ENCODE measurements at regions not wholly inside any gene's neighbourhood (a gene's known extent, or its start where the extent isn't known, plus 50 kb on each side); places are given as distances from the start of the nearest gene placed in this dataset.

DNA sequence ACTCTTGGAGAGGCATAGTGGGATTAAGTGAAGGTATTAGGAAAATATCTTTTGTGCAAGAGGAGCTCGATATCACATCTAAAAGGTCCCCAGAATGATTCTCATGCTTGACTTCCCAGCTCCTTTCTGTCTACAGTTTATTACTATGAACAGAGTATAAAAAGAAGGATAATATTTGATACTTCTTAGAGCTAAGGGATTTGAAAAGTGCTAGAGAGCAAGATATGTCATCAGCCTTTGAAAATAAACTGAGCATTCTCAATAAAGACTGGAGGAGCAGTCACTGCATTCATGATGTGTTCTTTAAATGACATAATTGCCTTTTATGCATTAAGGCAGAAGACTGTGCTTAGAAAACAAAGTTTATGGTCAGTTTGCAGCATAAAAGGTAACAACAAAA lies 543.2 kb upstream of the NRXN1 start:
- no peak for DNase-seq

DNA sequence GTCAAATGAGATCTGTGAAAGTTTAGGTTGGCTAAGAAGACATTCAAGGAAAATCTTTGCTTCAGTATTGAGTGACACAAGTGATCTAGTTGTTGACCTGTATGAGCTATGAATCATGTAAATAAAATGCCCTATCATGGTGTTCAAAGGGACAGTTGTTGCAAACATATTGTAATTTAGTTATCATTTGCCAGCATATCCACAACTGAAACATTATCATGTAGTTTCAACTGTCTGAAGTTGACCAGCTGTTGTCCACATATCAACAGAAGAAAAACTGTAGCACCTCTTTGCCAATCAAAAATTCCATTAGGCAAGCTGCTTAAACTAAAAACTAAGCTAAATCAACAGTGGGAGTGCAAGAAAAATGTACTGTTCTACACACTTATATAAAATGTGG lies 527.1 kb upstream of the NRXN1 start:
- no peak for DNase-seq

DNA sequence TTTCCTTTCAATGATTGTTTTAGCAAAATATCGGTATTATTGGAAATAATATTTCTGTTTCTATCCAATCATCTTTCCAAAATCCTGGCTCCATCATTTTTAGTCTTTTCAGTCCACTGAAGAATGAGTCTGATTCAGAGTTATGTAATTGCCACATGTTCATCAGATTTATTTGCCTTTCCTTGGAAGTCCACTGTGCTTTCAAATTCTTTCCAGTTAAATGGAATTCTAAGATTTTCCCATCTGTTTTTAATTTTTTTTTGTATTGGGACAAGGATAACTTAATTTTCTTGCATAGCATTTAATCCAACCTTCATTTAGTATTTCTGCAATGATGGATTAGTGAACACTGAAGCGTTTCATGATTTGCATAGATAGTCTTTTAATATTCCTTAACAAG lies 521.5 kb upstream of the NRXN1 start:
- no peak for DNase-seq

DNA sequence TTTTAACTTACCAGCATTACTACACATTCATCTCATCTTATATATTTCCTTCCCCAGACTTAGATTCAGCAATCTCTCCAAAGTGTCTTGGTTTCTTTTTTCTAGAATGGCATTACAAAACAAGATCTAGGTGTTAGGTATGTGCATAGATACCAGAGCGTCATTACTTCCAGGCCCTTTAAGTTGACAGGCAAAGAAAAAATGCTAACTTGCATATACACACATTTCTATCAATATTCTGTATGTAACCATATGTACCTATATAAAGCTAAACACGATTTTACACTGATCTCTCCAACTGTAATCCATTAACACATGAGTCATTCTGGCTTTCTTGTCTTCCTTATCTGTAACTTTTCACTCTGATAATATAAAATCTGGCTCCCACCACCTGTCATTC lies 503.8 kb upstream of the NRXN1 start:
- DNase-seq, result no peak

DNA sequence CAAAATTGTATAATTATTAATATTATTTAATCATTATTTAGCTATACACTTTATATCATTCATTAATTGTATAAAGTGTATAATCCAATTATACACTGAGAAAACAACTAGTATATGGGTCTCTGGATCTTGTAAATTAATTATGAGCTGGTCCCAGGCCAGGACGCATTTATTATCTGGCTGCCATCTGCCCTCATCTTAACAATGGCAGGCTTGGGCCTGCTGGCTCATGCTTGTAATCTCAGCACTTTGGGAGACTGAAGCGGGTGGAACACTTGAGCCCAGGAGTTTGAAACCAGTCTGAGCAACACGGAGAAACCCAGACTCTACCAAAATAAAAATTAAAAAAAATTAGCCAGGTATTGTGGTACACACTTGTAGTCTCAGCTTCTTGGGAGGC lies 502.2 kb upstream of the NRXN1 start:
- DNase-seq, result no peak

DNA sequence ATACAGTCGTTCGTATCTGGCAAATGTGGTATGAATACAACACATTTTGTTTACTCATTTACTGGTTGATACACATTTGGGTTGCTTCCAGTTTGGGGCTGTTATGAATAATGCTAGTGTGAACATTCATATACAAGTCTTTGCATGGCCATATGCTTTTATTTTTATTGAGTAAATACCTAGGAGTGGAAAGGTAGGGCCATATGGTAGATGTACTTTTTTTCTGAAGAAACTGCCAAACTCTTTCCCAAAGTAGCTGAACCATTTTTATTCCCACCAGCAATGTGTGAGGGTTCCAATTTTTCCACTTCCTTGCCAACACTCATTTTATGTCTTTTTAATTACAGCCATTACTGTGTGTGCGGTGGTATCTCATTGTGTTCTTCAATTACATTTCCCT lies 496.2 kb upstream of the NRXN1 start:
- DNase-seq, result no peak

DNA sequence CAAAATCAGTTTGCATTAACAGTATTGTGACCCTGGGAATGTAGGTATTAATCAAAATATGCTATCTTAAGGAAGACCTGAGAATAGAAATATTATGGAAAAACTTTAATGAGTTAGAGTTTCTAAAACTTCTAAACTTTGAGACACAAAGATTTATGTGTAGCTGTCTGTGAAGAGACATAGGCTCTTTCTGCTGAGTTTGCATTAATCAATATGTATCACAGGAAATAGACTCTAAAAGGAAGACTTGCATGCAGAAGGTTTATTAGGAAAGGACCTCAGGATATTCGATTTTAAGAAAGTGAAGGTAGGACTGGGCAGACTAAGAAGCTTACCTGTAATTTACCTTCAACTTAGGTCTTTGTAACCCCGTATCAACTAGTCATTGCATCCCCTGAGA lies 494.8 kb upstream of the NRXN1 start:
- no peak for DNase-seq

DNA sequence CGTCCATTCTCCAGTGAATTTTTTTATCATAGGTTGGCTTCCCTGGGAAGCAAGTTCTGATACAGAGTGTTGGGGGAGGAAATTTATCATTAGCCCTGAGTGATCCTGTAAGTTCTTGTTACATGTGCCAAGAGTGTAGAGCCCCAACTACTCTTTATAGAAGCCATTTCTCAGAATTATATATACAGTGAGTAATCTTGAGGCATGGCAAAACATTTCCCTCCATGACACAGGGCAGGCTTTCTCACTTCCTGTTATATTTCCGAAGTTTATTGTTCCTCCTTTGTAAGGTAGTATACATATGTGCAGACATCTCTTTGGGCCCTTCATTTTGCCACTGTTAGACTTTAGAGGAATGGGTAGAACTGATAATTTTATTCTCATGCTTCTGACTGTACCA lies 484.7 kb upstream of the NRXN1 start:
- DNase-seq, result no peak

DNA sequence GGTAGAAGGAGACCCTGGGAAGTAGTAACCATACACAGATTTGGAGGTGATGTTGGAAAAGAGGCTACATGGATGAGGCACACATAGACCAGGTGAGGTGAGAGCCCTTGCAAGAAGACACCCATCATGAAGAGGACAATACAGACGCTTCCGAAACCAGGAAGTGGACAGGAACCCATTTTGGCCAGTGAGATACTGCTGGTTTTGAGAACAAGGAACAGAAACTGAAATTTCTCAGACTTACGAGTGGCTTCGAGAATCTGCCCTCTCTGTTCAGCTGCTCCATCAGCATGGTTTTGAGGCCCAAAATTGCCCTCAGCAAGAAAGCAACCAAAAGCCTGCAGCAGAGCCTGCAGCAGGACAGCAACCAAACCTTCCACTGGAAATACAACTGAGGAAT lies 479.1 kb upstream of the NRXN1 start:
- DNase-seq, result no peak

DNA sequence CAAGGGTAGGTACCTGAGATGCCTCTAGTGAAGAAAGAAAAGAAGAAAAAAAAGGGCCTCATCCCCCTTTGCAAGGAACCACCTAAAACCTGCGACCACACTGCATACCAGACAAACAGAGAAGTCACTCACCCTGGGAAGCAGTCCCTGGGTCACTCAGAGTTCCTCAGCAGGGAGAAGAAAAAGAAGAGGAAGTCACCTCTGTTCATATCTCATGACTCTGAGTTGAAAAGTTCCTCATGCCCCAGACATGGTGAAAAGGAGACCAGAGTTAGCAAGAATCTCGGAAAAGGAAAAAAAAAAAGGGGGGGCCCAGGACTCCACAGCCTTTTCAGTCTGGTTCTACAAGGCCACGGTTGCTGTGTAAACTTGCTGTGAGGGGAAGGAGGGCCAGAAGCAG lies 478.4 kb upstream of the NRXN1 start:
- no peak for DNase-seq

DNA sequence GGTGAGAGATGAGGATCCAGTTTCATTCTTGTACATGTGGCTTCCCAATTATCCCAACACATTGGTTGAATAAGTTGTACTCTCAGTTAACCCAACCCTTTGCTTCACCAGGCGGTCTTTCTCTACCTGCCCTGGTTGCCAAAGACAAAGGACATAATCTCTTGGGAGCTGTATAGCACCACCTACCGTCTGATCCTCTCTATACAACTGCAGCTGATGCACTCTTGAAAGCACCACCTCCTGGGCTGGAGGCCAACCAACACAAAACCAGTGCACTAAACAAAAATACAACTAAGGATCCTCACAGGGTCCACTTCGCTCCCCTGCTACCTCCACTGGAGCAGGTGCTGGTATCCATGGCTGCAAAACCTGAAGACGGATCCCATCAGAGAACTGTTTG lies 473.6 kb upstream of the NRXN1 start:
- DNase-seq, result no peak

DNA sequence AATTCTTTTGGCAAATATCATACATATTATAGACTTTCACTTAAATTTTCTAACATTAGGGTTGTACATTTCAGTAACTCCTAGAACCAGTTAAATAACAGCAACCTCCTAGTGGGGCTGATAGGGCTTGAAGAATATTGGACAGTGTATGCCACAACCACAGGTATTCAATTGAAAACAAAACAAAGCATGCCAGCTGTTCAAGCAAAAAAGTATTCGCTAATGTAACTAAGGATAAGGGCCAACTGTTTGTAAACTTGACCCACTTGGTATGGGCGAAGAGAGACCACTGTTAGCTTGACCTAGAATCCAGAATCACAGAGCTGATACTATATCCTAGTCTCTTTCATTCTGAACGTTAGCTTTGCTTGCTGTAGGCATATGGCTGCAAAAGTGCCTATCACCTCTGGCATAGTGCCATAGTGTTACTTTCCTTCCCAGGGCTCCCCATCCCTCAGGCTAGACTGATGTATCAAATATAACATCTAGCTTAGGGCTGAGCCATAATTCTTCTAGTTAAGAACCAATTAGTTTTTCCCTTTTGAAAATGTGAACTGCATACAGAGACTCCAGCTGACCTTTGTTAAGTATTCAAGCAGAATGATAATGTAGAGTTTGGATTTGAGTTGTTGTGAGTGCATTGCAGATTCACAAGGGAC lies 458.8 kb upstream of the NRXN1 start:
- DNase-seq, result no peak

DNA sequence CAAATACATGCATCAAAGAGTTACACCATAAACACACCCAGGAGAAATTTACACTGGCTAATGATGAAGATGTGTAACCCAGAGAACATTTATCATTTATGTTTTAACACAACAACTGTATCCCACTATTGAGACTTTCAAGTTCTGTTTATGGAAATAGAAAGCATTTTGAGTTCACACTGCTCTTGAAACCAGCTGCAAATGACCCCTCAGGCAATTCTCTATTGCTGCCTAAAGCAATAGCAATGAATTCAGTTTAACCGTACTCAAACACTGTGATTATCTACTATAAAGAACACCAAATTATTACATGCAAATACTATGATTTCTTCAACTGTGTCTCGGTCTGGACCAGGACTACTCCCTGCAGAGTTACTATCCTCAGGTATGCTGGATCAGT lies 452.7 kb upstream of the NRXN1 start:
- DNase-seq, result no peak

DNA sequence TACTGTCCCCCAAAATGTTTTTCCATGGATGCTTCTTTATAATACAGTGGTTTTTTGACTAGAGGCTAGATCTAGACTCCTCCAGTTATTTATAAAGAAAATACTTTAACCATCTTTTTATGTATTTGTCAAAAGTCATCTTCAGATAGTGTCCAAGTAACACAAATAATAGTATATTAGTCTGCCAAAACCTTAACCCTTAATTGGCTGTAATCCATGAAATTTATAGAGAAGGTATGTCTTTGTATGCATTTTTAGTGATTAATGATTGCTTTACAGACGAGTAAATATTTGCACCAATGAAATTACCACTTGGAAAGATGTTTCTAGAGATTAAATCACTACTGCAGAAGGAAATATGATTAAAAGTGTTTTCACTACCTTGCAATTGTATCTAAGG lies 451.8 kb upstream of the NRXN1 start:
- DNase-seq, result no peak

DNA sequence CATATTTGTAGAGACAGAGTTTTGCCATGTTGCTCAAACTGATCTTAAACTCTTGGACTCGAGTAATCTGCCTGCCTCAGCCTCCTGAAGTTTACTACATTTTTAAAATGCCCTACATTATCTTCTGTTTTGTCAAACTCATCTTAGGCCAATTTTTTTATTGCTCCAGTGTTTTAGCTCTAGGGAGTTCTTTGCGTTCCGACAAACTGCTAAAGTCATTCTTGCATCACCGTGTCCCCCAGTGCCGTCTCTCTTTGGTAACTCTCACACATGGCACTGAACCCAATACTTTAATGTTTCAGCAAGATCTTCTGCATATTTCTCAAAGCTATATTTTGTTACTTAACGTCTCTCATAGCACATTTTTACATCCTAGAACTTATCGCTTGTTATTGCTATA lies 440.9 kb upstream of the NRXN1 start:
- DNase-seq, result no peak

DNA sequence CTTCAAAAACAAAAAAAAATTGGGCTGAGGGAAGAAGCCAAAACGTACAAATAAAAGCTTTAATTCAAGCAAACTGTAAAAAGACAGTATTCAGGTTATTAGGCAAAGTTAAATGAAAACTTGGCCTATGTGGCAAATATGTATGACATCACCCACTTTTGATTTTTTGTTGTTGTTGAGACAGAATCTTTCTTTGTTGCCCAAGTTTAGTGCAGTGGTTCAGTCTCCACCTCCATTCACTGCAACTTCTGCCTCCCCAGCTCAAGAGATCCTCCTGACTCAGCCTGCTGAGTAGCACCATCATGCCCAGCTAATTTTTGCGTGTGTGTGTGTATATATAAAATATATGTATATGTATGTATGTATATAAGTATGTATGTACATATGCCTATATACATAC lies 440.4 kb upstream of the NRXN1 start:
- no peak for DNase-seq

DNA sequence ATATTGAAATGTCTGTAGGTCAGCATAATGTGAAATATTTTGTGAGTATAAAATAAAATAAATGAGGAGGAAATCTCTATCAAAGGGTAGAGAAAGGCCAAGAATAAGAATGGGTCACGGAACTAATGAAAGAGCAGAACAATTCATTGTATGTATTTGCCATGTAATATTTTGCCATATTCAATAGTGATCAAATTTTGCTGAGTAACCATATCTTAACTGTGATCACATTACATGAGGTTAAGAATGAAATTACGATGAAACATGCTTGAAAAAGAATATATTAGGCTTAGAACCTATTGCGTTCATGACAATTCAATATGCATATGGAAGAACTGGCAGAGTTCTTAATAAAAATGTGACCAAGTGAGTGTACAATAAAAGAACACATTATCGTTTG lies 437.2 kb upstream of the NRXN1 start:
- DNase-seq, result no peak

DNA sequence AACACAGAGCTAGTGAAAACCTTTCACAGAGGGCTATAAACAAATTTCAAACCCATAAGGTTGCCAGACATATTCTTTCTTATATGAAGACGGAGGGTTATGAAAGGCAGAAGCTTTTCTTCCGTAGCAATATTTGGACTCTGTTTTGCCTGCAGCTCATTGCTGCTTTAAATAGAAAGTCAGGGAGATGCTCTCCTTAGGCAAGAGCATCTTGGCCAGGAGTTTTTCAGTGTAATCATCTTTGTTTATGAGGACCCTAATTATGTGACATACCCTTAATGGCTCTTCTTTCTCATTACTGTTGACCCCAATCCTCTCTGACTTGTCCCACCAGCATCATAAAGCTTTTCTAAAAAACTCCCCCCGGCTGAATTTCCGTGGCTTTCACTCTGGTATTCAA lies 433.4 kb upstream of the NRXN1 start:
- DNase-seq, result no peak

DNA sequence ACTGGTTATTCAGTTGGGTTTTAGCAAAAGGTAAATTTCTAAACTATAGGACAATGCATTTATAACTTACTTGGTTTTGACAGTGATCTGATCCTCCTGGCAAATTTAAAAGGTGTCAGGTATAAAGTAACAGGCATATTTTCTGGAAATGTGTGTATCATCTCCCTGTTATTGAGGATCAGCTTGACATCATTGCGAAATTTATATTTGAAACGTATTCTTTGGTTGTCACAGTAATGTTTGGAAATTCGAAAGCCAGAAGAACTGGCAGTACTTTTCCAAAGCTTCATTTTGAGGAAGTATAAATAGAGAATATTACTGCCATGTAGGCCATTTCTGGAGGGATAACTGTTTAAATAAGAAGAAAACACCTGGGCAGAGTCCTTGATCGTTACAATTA lies 422.2 kb upstream of the NRXN1 start:
- DNase-seq, result no peak

DNA sequence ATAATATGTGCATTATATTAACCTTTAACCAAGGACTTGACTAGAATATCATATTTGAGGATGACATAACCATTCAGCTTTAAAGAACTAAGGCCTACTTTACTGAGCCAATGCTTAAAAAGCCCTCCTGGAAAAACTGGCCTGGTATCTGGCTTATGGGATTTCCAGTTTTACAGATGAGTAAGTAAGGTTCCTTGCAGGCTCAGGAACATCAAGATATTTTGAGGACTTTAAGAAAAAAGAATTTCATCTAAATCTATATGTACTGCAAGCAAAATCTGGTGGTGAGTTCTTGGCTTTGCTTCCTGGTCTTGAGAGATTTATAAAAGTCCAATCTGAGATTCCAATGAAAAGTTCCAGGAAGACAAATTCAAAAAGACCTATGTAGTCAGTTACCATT lies 417.0 kb upstream of the NRXN1 start:
- DNase-seq, result no peak

DNA sequence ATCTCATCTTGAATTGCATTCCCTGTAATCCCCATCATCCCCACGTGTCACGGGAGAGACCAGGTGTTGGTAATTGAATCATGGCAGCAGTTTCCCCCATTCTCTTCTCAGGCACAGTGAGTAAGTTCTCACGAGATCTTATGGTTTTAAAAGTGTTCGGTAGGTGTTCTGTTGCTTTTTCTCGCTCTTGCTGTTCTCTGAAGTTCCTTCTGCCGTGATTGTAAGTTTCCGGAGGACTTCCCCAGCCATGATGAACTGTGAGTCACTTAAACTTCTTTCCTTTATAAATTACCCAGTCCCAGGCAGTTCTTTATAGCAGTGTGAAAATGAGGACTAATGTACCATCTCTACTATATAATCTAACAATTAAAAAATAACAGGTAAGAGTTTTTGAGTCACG lies 409.9 kb upstream of the NRXN1 start:
- DNase-seq, result no peak

DNA sequence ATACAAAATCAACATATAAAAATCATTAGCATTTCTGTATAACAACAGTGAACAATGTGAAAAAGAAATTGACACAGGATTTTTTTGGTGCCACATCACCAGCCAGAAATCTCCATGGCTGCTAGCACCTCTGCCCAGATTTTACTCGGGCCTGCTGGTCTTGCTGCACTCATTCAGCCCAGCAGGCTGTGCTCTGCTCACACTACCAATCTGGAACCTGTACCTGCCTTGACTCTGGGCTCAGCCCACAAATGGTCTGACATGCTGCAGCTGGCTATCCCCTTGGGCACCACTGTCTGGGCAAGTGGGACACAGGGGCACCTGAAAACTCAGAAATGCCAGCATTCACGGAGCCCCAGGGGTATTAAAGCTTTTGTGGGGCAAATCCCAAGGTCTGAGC lies 392.5 kb upstream of the NRXN1 start:
- DNase-seq, result no peak

DNA sequence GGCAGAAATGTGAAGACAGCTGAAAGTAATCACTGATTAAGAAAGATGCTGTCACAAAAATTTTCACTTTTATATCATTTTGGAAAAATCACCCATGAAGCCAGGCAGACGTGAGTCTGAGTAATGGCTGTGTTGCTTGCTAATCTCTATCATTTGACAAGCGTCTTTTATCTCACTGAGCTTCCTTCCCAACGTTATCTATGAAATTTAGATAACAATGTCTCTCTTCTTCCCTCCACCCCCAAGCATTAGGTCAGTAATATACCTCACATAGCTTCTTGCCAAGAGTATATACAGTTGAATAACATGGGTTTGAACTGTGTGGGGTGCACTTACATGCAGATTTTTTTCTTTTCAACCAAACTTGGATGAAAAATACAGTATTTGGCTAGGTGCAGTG lies 388.6 kb upstream of the NRXN1 start:
- no peak for DNase-seq

DNA sequence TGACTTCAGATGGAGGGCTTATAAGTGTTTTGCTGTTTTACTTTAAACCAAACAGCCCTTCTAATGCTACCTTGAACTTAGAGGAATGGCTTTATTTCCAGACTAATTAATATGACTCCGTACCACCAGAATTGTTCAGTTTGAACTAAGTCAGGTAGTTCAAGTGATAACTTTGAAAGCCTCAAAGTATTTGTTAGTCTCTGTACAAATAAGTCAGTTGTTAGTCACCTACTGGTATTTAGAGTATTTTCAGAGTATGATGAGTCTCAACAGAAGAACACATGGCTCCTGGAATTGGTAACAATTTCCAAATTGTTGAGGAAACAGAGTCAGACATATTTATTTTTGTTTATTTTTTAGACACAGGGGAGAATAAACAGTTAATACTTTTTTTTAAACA lies 381.8 kb upstream of the NRXN1 start:
- DNase-seq, result no peak

DNA sequence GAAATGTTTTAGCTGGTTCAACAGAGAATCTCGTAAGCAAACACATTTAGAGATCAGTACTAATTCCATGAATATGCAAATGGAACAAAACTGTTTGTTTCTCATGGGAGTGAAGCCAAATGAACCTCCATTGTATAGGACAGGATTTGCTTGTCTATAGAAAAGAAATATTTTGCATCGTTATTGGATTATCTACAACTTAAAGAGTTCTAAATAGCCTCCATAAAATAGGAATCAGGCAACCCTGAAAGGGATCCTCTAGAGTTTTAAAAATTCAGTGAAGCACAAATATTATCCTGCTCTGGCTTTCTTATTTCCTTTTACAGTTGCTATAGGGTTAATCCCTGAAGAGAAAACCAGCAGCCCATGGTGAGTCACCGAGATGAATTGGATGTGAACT lies 378.4 kb upstream of the NRXN1 start:
- DNase-seq, result no peak

DNA sequence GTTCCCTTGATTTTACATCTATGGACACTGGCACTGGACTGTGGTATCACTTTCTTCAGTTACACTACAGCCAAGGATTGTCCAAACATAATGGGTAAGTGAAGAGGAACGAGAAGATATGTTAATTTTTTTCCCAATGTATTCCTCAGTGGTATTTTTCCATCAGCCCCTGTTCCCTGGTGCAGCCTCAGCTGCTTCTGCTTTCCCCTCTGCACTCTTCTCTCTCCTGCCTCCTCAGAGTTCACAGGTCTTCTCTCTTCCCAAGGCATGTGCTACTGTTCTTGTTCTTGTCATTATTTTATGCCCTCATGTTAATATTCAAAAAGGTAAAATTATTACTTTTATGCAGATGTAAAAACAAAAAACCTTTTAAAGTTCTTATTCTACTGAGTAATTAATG lies 378.0 kb upstream of the NRXN1 start:
- DNase-seq, result no peak

Measured in central memory CD4-positive, alpha-beta T cell (primary cell).